SK-N-SH treated with all-trans-retinoic acid at 6 μM for 48 hours (cell line): ENCODE measurements at regions not wholly inside any gene's neighbourhood (a gene's known extent, or its start where the extent isn't known, plus 50 kb on each side); places are given as distances from the start of the nearest gene placed in this dataset.

Source experiments
- ATAC-seq: fragments of 200-7000 bp; cut with Tn5 transposase; 3 replicates; pipeline ENCODE4 v1.9.1; 2020; ENCODE audit warnings: mild to moderate bottlenecking, moderate library complexity
- ARNTL ChIP-seq: fragments of 450-650 bp; formaldehyde crosslinking; IDR thresholded peaks from 2 replicates; pipeline ENCODE4 v1.5.0; 2020; ENCODE audit warnings: low read depth, mild to moderate bottlenecking, moderate library complexity, borderline replicate concordance
- BACH2 ChIP-seq: fragments of 250-450 bp; sonication (Bioruptor Pico); IDR thresholded peaks from 2 replicates; pipeline ENCODE4 v1.9.0; 2021; ENCODE audit warnings: mild to moderate bottlenecking, borderline replicate concordance
- CREB5 ChIP-seq: fragments of 250-450 bp; sonication (Bioruptor Pico); IDR thresholded peaks from 2 replicates; pipeline ENCODE4 v1.5.1; 2020; ENCODE audit warnings: low read depth, mild to moderate bottlenecking, moderate library complexity
- CSRNP3 ChIP-seq: fragments of 250-450 bp; sonication (Bioruptor Pico); IDR thresholded peaks from 2 replicates; pipeline ENCODE4 v1.5.1; 2021; ENCODE audit warnings: mild to moderate bottlenecking, moderate library complexity
- ESRRG ChIP-seq: fragments of 250-450 bp; sonication (Bioruptor Pico); IDR thresholded peaks from 2 replicates; pipeline ENCODE4 v1.6.1; 2021; ENCODE audit warnings: mild to moderate bottlenecking
- GLIS3 ChIP-seq: fragments of 250-450 bp; sonication (Bioruptor Pico); IDR thresholded peaks from 2 replicates; pipeline ENCODE4 v1.5.0; 2020; ENCODE audit warnings: mild to moderate bottlenecking, moderate library complexity
- ISL1 ChIP-seq: fragments of 250-450 bp; sonication (Bioruptor Pico); IDR thresholded peaks from 2 replicates; pipeline ENCODE4 v2.1.2; 2022; ENCODE audit warnings: mild to moderate bottlenecking, moderate library complexity
- PATZ1 ChIP-seq: fragments of 250-450 bp; sonication (Bioruptor Pico); IDR thresholded peaks from 2 replicates; pipeline ENCODE4 v1.8.0; 2020; ENCODE audit warnings: mild to moderate bottlenecking, moderate library complexity, borderline replicate concordance
- PPARA ChIP-seq: fragments of 250-450 bp; sonication (Bioruptor Pico); IDR thresholded peaks from 2 replicates; pipeline ENCODE4 v1.5.0; 2020; ENCODE audit warnings: mild to moderate bottlenecking, borderline replicate concordance
- RARB ChIP-seq: fragments of 250-450 bp; sonication (Bioruptor Pico); IDR thresholded peaks from 2 replicates; pipeline ENCODE4 v1.8.0; 2021; ENCODE audit warnings: mild to moderate bottlenecking, moderate library complexity
- SNAI2 ChIP-seq: fragments of 250-450 bp; sonication (Bioruptor Pico); IDR thresholded peaks from 2 replicates; pipeline ENCODE4 v1.5.0; 2020; ENCODE audit warnings: mild to moderate bottlenecking, moderate library complexity
- TCF4 ChIP-seq: fragments of 250-450 bp; sonication (Bioruptor Pico); IDR thresholded peaks from 2 replicates; pipeline ENCODE4 v1.8.0; 2021; ENCODE audit warnings: mild to moderate bottlenecking, moderate library complexity, borderline replicate concordance
- TOX ChIP-seq: fragments of 250-450 bp; sonication (Bioruptor Pico); IDR thresholded peaks from 2 replicates; pipeline ENCODE4 v1.8.0; 2021; ENCODE audit warnings: mild to moderate bottlenecking, moderate library complexity, borderline replicate concordance
- TSHZ2 ChIP-seq: fragments of 250-450 bp; sonication (Bioruptor Pico); IDR thresholded peaks from 2 replicates; pipeline ENCODE4 v1.5.0; 2020; ENCODE audit warnings: mild to moderate bottlenecking, moderate library complexity
- ZC3H10 ChIP-seq: fragments of 250-450 bp; sonication (Bioruptor Pico); IDR thresholded peaks from 2 replicates; pipeline ENCODE4 v1.5.1; 2021; ENCODE audit warnings: mild to moderate bottlenecking, moderate library complexity
- ZFP3 ChIP-seq: fragments of 250-450 bp; sonication (Bioruptor Pico); IDR thresholded peaks from 2 replicates; pipeline ENCODE4 v1.5.0; 2020; ENCODE audit warnings: mild to moderate bottlenecking, moderate library complexity
- ZFP30 ChIP-seq: fragments of 450-650 bp; formaldehyde crosslinking; IDR thresholded peaks from 2 replicates; pipeline ENCODE4 v1.5.0; 2022; ENCODE audit warnings: mild to moderate bottlenecking, moderate library complexity
- ZNF565 ChIP-seq: fragments of 450-650 bp; formaldehyde crosslinking; conservative IDR thresholded peaks from 2 replicates; pipeline ENCODE4 v1.5.0; 2020; ENCODE audit warnings: low read depth, mild to moderate bottlenecking, moderate library complexity
- ZNF70 ChIP-seq: fragments of 450-650 bp; formaldehyde crosslinking; IDR thresholded peaks from 2 replicates; pipeline ENCODE4 v1.5.0; 2020; ENCODE audit warnings: mild to moderate bottlenecking, moderate library complexity
- ZNF8 ChIP-seq: fragments of 450-650 bp; formaldehyde crosslinking; IDR thresholded peaks from 2 replicates; pipeline ENCODE4 v1.5.0; 2020; ENCODE audit warnings: mild to moderate bottlenecking, moderate library complexity

GRCh38 chr9:108762348-108763055 is 93.3 kb downstream of the ACTL7B start:
- no peak for ATAC-seq
- TF ChIP-seq PPARA (CRISPR knock-in tag) (no peak), TSHZ2 (CRISPR knock-in tag) (no peak), ISL1 (no peak), ZNF565 (CRISPR knock-in tag) (no peak), ARNTL (CRISPR knock-in tag) (no peak), ZC3H10 (CRISPR knock-in tag) (no peak), PATZ1 (CRISPR knock-in tag) (no peak), SNAI2 (CRISPR knock-in tag) (no peak), CREB5 (CRISPR knock-in tag) (no peak), ZFP30 (CRISPR knock-in tag) (no peak)

- TF ChIP-seq ZFP3 (CRISPR knock-in tag): no peak
- TF ChIP-seq ESRRG (CRISPR knock-in tag): no peak
- no peak for TF ChIP-seq ZNF70 (CRISPR knock-in tag)
- no peak for TF ChIP-seq ZC3H10 (CRISPR knock-in tag)
- no peak for TF ChIP-seq ZNF8
- TF ChIP-seq BACH2 (CRISPR knock-in tag): no peak
- no peak for TF ChIP-seq PATZ1 (CRISPR knock-in tag)
- TF ChIP-seq TOX (CRISPR knock-in tag): no peak
- no peak for TF ChIP-seq PPARA (CRISPR knock-in tag)
- no peak for TF ChIP-seq ZFP30 (CRISPR knock-in tag)
- TF ChIP-seq CSRNP3 (CRISPR knock-in tag): no peak
- TF ChIP-seq, all 23 proteins: peak for 0
- ATAC-seq: peak; percentile 95
Measured at GRCh38 chr9:108761655-108762347, 94.0 kb downstream of the ACTL7B start.

- no peak for ATAC-seq
- TF ChIP-seq CSRNP3 (CRISPR knock-in tag): no peak
- no peak for TF ChIP-seq CREB5 (CRISPR knock-in tag)
- TF ChIP-seq GLIS3 (CRISPR knock-in tag): no peak
- no peak for TF ChIP-seq ZNF8
- no peak for TF ChIP-seq ZNF70 (CRISPR knock-in tag)
- no peak for TF ChIP-seq PPARA (CRISPR knock-in tag)
- no peak for TF ChIP-seq ZFP30 (CRISPR knock-in tag)
- TF ChIP-seq TCF4 (CRISPR knock-in tag): no peak
- TF ChIP-seq ZNF565 (CRISPR knock-in tag): no peak
- no peak for TF ChIP-seq ARNTL (CRISPR knock-in tag)
- TF ChIP-seq SNAI2 (CRISPR knock-in tag): no peak
- no peak for TF ChIP-seq BACH2 (CRISPR knock-in tag)
- no peak for TF ChIP-seq RARB
Measured at GRCh38 chr9:108760841-108761240, 94.9 kb downstream of the ACTL7B start.
